ENCODE measurements at regions not wholly inside any gene's neighbourhood (a gene's known extent, or its start where the extent isn't known, plus 50 kb on each side); places are given as distances from the start of the nearest gene placed in this dataset.

- H3K27ac ChIP-seq, result no peak overlapping the region
- no peak overlapping the region for H3K9ac ChIP-seq (ENCODE audit: insufficient read length)
- H3K36me3 ChIP-seq (ENCODE audit: insufficient read depth, low read length), result no peaks in the 10 kb centered on the region
- no peak overlapping the region for H3K4me3 ChIP-seq
- TF ChIP-seq FOXP2 (optimal IDR thresholded peaks at IDR 0.05; ENCODE audit: control extremely low read depth, extremely low read length, insufficient read depth) (no peak), POLR2AphosphoS5 (IDR thresholded peaks at IDR 0.05; ENCODE audit: borderline replicate concordance, low read depth, low read length) (no peak), EZH2 (IDR thresholded peaks at IDR 0.05) (no peak)
- no peak for DNase-seq (ENCODE audit: low read depth, low spot score)
- H3K9me3 ChIP-seq (ENCODE audit: low read depth, low read length), result no peaks in the 10 kb centered on the region
Measured at GRCh38 chr1:18045203-18045602, 62.4 kb upstream of the IGSF21 start.

GRCh38 chr1:18045621-18046020, 62.0 kb upstream of the IGSF21 start:
- no peak for TF ChIP-seq FOXP2 (optimal IDR thresholded peaks at IDR 0.05; ENCODE audit: control extremely low read depth, extremely low read length, insufficient read depth)
- no peak for TF ChIP-seq EZH2 (IDR thresholded peaks at IDR 0.05)
- TF ChIP-seq POLR2AphosphoS5 (IDR thresholded peaks at IDR 0.05; ENCODE audit: borderline replicate concordance, low read depth, low read length), result no peak
- H3K9me3 ChIP-seq (ENCODE audit: low read depth, low read length), result no peaks in the 10 kb centered on the region
- H3K4me3 ChIP-seq, result no peak overlapping the region
- H3K9ac ChIP-seq (ENCODE audit: insufficient read length), result no peak overlapping the region
- no peaks in the 10 kb centered on the region for H3K36me3 ChIP-seq (ENCODE audit: insufficient read depth, low read length)
- DNase-seq (ENCODE audit: low read depth, low spot score), result no peak
- H3K27ac ChIP-seq, result no peak overlapping the region

GRCh38 chr1:18047122-18047521, 60.5 kb upstream of the IGSF21 start:
- no peak for TF ChIP-seq POLR2AphosphoS5 (IDR thresholded peaks at IDR 0.05; ENCODE audit: borderline replicate concordance, low read depth, low read length)
- TF ChIP-seq EZH2 (IDR thresholded peaks at IDR 0.05), result no peak
- no peak for TF ChIP-seq FOXP2 (optimal IDR thresholded peaks at IDR 0.05; ENCODE audit: control extremely low read depth, extremely low read length, insufficient read depth)
- Histone ChIP-seq H3K36me3 (ENCODE audit: insufficient read depth, low read length) (no peaks in the 10 kb centered on the region), H3K27ac (no peak overlapping the region), H3K4me3 (no peak overlapping the region), H3K9ac (ENCODE audit: insufficient read length) (no peak overlapping the region), H3K9me3 (ENCODE audit: low read depth, low read length) (no peaks in the 10 kb centered on the region)
- DNase-seq (ENCODE audit: low read depth, low spot score), result no peak

- no peak overlapping the region for H3K27ac ChIP-seq
Measured at GRCh38 chr1:18049228-18049627, 58.4 kb upstream of the IGSF21 start.

GRCh38 chr1:18052671-18053070, 54.9 kb upstream of the IGSF21 start:
- TF ChIP-seq EZH2 (IDR thresholded peaks at IDR 0.05) (no peak), POLR2AphosphoS5 (IDR thresholded peaks at IDR 0.05; ENCODE audit: borderline replicate concordance, low read depth, low read length) (no peak), FOXP2 (optimal IDR thresholded peaks at IDR 0.05; ENCODE audit: control extremely low read depth, extremely low read length, insufficient read depth) (no peak)
- no peak for DNase-seq (ENCODE audit: low read depth, low spot score)
- Histone ChIP-seq H3K9me3 (ENCODE audit: low read depth, low read length) (no peaks in the 10 kb centered on the region), H3K36me3 (ENCODE audit: insufficient read depth, low read length) (no peaks in the 10 kb centered on the region), H3K4me3 (no peak overlapping the region), H3K9ac (ENCODE audit: insufficient read length) (no peak overlapping the region), H3K27ac (no peak overlapping the region)

More at GRCh38 chr1:18049228-18049627, 58.4 kb upstream of the IGSF21 start:
- no peak for DNase-seq (ENCODE audit: low read depth, low spot score)
- Histone ChIP-seq H3K36me3 (ENCODE audit: insufficient read depth, low read length) (no peaks in the 10 kb centered on the region), H3K4me3 (no peak overlapping the region), H3K9me3 (ENCODE audit: low read depth, low read length) (no peaks in the 10 kb centered on the region), H3K9ac (ENCODE audit: insufficient read length) (no peak overlapping the region)
- no peak for TF ChIP-seq FOXP2 (optimal IDR thresholded peaks at IDR 0.05; ENCODE audit: control extremely low read depth, extremely low read length, insufficient read depth)
- TF ChIP-seq POLR2AphosphoS5 (IDR thresholded peaks at IDR 0.05; ENCODE audit: borderline replicate concordance, low read depth, low read length), result no peak
- TF ChIP-seq EZH2 (IDR thresholded peaks at IDR 0.05), result no peak

GRCh38 chr1:18055156-18055555, 52.4 kb upstream of the IGSF21 start:
- no peaks in the 10 kb centered on the region for H3K36me3 ChIP-seq (ENCODE audit: insufficient read depth, low read length)
- TF ChIP-seq EZH2 (IDR thresholded peaks at IDR 0.05), result no peak
- TF ChIP-seq POLR2AphosphoS5 (IDR thresholded peaks at IDR 0.05; ENCODE audit: borderline replicate concordance, low read depth, low read length), result no peak
- TF ChIP-seq FOXP2 (optimal IDR thresholded peaks at IDR 0.05; ENCODE audit: control extremely low read depth, extremely low read length, insufficient read depth), result no peak

GRCh38 chr1:18056545-18056944, 51.1 kb upstream of the IGSF21 start:
- no peak overlapping the region for H3K27ac ChIP-seq
- H3K36me3 ChIP-seq (ENCODE audit: insufficient read depth, low read length), result no peaks in the 10 kb centered on the region
- H3K9me3 ChIP-seq (ENCODE audit: low read depth, low read length), result no peaks in the 10 kb centered on the region
- H3K4me3 ChIP-seq, result no peak overlapping the region
- TF ChIP-seq POLR2AphosphoS5 (IDR thresholded peaks at IDR 0.05; ENCODE audit: borderline replicate concordance, low read depth, low read length), result no peak
- no peak for TF ChIP-seq FOXP2 (optimal IDR thresholded peaks at IDR 0.05; ENCODE audit: control extremely low read depth, extremely low read length, insufficient read depth)
- TF ChIP-seq EZH2 (IDR thresholded peaks at IDR 0.05), result no peak
- DNase-seq (ENCODE audit: low read depth, low spot score), result no peak
- no peak overlapping the region for H3K9ac ChIP-seq (ENCODE audit: insufficient read length)

More at GRCh38 chr1:18055156-18055555, 52.4 kb upstream of the IGSF21 start:
- no peak overlapping the region for H3K4me3 ChIP-seq
- H3K9ac ChIP-seq (ENCODE audit: insufficient read length), result no peak overlapping the region
- no peaks in the 10 kb centered on the region for H3K9me3 ChIP-seq (ENCODE audit: low read depth, low read length)
- DNase-seq (ENCODE audit: low read depth, low spot score), result no peak
- no peak overlapping the region for H3K27ac ChIP-seq

- Histone ChIP-seq H3K36me3 (ENCODE audit: insufficient read depth, low read length) (no peaks in the 10 kb centered on the region), H3K9ac (ENCODE audit: insufficient read length) (no peak overlapping the region), H3K4me3 (no peak overlapping the region), H3K27ac (no peak overlapping the region), H3K9me3 (ENCODE audit: low read depth, low read length) (no peaks in the 10 kb centered on the region)
- no peak for TF ChIP-seq EZH2 (IDR thresholded peaks at IDR 0.05)
- TF ChIP-seq FOXP2 (optimal IDR thresholded peaks at IDR 0.05; ENCODE audit: control extremely low read depth, extremely low read length, insufficient read depth), result no peak
- no peak for TF ChIP-seq POLR2AphosphoS5 (IDR thresholded peaks at IDR 0.05; ENCODE audit: borderline replicate concordance, low read depth, low read length)
- DNase-seq (ENCODE audit: low read depth, low spot score), result no peak
Measured at GRCh38 chr1:18057623-18058022, 50.0 kb upstream of the IGSF21 start.
